ENCODE measurements at regions not wholly inside any gene's neighbourhood (a gene's known extent, or its start where the extent isn't known, plus 50 kb on each side); places are given as distances from the start of the nearest gene placed in this dataset.

DNA sequence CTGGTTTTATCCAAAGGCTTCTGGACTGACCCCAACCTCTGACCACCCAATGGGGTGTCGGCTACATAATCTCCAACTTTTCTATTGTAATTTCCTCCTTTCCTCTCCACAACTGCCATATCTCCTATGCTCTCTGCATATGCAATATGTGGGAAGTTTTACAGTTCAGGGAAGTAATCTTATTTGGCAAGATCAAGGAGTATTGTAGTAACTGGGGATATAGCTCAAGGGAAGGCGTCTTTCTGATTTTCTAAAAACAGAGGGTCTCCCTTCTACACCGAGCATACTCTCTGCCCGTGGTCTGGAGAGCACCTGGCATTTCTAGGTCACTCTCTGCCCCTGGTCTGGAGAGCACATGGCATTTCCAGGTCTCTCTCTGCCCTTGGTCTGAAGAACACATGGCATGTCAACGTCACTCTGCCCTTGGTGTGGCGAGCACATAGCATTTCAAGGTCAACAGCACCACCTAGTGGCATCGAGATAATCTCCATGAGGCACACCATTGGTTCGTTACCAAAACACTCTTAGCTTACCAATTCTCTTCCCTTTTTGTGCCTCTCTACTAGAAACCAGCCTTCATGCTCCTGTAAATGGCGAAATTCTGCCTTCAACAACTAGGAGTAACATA is 616.4 kb upstream of the NUDT12 start:
- intact Hi-C loops (cut with DNase I) = no loop called here

DNA sequence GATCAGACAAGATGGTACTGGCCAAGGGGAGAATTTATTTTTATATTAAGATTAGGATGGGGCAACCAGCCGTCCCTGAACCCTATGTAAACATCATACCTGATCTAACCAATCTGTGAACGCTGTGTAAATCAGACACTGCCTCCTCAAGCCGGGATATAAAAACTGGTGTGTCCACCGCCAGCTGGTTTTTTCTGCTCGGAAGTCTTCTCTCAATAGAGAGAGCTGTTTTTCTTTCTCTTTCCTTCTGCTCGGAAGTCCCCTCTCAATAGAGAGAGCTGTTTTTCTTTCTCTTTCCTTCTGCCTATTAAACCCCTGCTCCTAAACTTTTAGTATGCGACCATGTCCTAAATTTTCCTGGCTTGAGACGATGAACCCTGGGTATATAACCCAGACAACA is 615.5 kb upstream of the NUDT12 start:
- no peaks in the 10 kb centered on the region for H3K27me3 ChIP-seq
- H3K9me3 ChIP-seq = no peaks in the 10 kb centered on the region
- TF ChIP-seq, protein P1, sequence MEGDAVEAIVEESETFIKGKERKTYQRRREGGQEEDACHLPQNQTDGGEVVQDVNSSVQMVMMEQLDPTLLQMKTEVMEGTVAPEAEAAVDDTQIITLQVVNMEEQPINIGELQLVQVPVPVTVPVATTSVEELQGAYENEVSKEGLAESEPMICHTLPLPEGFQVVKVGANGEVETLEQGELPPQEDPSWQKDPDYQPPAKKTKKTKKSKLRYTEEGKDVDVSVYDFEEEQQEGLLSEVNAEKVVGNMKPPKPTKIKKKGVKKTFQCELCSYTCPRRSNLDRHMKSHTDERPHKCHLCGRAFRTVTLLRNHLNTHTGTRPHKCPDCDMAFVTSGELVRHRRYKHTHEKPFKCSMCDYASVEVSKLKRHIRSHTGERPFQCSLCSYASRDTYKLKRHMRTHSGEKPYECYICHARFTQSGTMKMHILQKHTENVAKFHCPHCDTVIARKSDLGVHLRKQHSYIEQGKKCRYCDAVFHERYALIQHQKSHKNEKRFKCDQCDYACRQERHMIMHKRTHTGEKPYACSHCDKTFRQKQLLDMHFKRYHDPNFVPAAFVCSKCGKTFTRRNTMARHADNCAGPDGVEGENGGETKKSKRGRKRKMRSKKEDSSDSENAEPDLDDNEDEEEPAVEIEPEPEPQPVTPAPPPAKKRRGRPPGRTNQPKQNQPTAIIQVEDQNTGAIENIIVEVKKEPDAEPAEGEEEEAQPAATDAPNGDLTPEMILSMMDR (IDR thresholded peaks at IDR 0.05) = no peak
- no peak for TF ChIP-seq POLR2A (IDR thresholded peaks at IDR 0.05)
- no peaks in the 10 kb centered on the region for H3K4me1 ChIP-seq
- H3K27ac ChIP-seq = no peak overlapping the region
- intact Hi-C loops (cut with DNase I) = no loop called here
- H3K36me3 ChIP-seq = no peaks in the 10 kb centered on the region
- no peak overlapping the region for H3K4me3 ChIP-seq
- no peak for DNase-seq
- no peak for ATAC-seq
- WGBS (ENCODE audit: insufficient coverage, low coverage, low lambda C conversion rate, missing lambda C conversion rate) = 62% methylated on average over 8 of the region's 8 CpGs

More for the DNA sequence above, 616.4 kb upstream of the NUDT12 start:
- DNase-seq = peak in 2 of 3 donors; percentile 33 to 77
- H3K4me1 ChIP-seq = no peaks in the 10 kb centered on the region
- no peaks in the 10 kb centered on the region for H3K36me3 ChIP-seq
- no peak for TF ChIP-seq POLR2A (IDR thresholded peaks at IDR 0.05)
- TF ChIP-seq, protein P1 (IDR thresholded peaks at IDR 0.05) = peak; percentile 54 to 84 (median 66)
- no peaks in the 10 kb centered on the region for H3K9me3 ChIP-seq
- H3K27me3 ChIP-seq = no peaks in the 10 kb centered on the region
- no peak overlapping the region for H3K4me3 ChIP-seq
- 28% methylated on average over 8 of the region's 9 CpGs for WGBS (ENCODE audit: insufficient coverage, low coverage, low lambda C conversion rate, missing lambda C conversion rate)
- ATAC-seq = peak; percentile 98 to 100 (median 98)
- H3K27ac ChIP-seq = no peak overlapping the region

DNA sequence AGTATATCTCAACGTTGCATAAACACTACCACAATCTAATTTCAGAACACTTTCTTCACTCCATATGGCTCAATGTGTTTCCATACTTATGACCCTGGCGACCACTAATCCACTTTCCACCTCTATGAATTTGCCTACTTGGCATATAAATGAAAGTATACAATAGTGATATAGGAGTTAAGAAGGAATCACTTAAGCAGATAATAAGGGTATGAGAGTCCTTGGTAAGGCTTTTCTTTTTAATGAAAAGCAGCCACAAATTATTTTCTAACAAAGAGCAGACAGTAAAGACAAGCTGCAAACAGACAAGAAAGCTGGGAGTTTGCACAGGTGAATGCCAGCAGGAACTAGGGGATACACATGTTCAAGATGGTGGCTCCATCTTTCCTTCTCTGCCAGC is 615.1 kb upstream of the NUDT12 start:
- ATAC-seq = no peak
- intact Hi-C loops (cut with DNase I) = no loop called here
- Histone ChIP-seq H3K4me1 (no peaks in the 10 kb centered on the region), H3K36me3 (no peaks in the 10 kb centered on the region), H3K27me3 (no peaks in the 10 kb centered on the region), H3K4me3 (no peak overlapping the region), H3K27ac (no peak overlapping the region), H3K9me3 (no peaks in the 10 kb centered on the region)
- DNase-seq = no peak
- WGBS (ENCODE audit: insufficient coverage, low coverage, low lambda C conversion rate, missing lambda C conversion rate) = 75% methylated on average over 2 of the region's 2 CpGs
- TF ChIP-seq, protein P1 (IDR thresholded peaks at IDR 0.05) = no peak
- no peak for TF ChIP-seq POLR2A (IDR thresholded peaks at IDR 0.05)

DNA sequence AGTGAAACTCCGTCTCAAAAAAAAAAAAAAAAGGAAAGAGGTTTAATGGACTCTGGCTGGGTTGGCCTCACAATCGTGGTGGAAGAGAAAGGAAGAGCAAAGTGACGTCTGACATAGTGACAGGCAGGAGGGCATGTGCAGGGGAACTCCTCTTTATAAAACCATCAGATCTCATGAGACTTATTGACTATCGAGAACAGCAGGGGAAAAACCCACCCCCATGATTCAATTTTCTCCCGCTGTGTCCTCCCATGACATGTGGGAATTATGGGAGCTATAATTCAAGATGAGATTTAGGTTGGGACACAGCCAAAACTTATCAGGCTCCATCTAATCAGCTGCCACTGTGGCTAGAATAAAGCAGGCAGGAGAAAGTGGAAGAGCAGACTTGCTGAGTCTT is 610.4 kb upstream of the NUDT12 start:
- intact Hi-C loops (cut with DNase I) = no loop called here
- no peak for TF ChIP-seq POLR2A (IDR thresholded peaks at IDR 0.05)
- TF ChIP-seq, protein P1 (IDR thresholded peaks at IDR 0.05) = no peak
- no peak for ATAC-seq

More for the DNA sequence above, 610.4 kb upstream of the NUDT12 start:
- Histone ChIP-seq H3K9me3 (no peaks in the 10 kb centered on the region), H3K27ac (no peak overlapping the region), H3K36me3 (no peaks in the 10 kb centered on the region), H3K4me1 (no peaks in the 10 kb centered on the region), H3K4me3 (no peak overlapping the region), H3K27me3 (no peaks in the 10 kb centered on the region)
- DNase-seq = no peak
- WGBS (ENCODE audit: insufficient coverage, low coverage, low lambda C conversion rate, missing lambda C conversion rate) = 53% methylated on average over 4 of the region's 5 CpGs

Measured in right lobe of liver (tissue), 6 donors.